ENCODE measurements at regions not wholly inside any gene's neighbourhood (a gene's known extent, or its start where the extent isn't known, plus 50 kb on each side); places are given as distances from the start of the nearest gene placed in this dataset.

GRCh38 chr2:16121231-16121985 lies 181.1 kb downstream of the MYCN start:
- no peaks in the 10 kb centered on the region for H3K36me3 Mint-ChIP-seq (ENCODE audit: low read depth)
- ATAC-seq (no peak), DNase-seq (no peak)
- H3K4me1 Mint-ChIP-seq = no peaks in the 10 kb centered on the region
- no peaks in the 10 kb centered on the region for H3K27me3 Mint-ChIP-seq
- no peak overlapping the region for H3K4me3 Mint-ChIP-seq
- no peaks in the 10 kb centered on the region for H3K9me3 ChIP-seq (ENCODE audit: control insufficient read depth, low read length, poor library complexity, severe bottlenecking)
- no peak overlapping the region for H3K27ac Mint-ChIP-seq

- DNase-seq = no peak
- Mint-ChIP-seq H3K36me3 (ENCODE audit: low read depth) (no peaks in the 10 kb centered on the region), H3K4me1 (no peaks in the 10 kb centered on the region), H3K27ac (no peak overlapping the region), H3K4me3 (no peak overlapping the region), H3K27me3 (no peaks in the 10 kb centered on the region)
- no peaks in the 10 kb centered on the region for H3K9me3 ChIP-seq (ENCODE audit: control insufficient read depth, low read length, poor library complexity, severe bottlenecking)
- no peak for ATAC-seq
Measured at GRCh38 chr2:16120591-16121180, 180.3 kb downstream of the MYCN start.

GRCh38 chr2:16119741-16120140 lies 179.4 kb downstream of the MYCN start:
- H3K4me1 Mint-ChIP-seq = no peaks in the 10 kb centered on the region
- no peaks in the 10 kb centered on the region for H3K9me3 ChIP-seq (ENCODE audit: control insufficient read depth, low read length, poor library complexity, severe bottlenecking)
- no peaks in the 10 kb centered on the region for H3K36me3 Mint-ChIP-seq (ENCODE audit: low read depth)
- H3K27me3 Mint-ChIP-seq = no peaks in the 10 kb centered on the region
- ATAC-seq (no peak), DNase-seq (no peak)
- H3K27ac Mint-ChIP-seq = no peak overlapping the region
- H3K4me3 Mint-ChIP-seq = no peak overlapping the region

- ATAC-seq (no peak), DNase-seq (no peak)
- no peak overlapping the region for H3K4me3 Mint-ChIP-seq
- H3K9me3 ChIP-seq (ENCODE audit: control insufficient read depth, low read length, poor library complexity, severe bottlenecking) = no peaks in the 10 kb centered on the region
- H3K4me1 Mint-ChIP-seq = no peaks in the 10 kb centered on the region
- no peaks in the 10 kb centered on the region for H3K36me3 Mint-ChIP-seq (ENCODE audit: low read depth)
- no peaks in the 10 kb centered on the region for H3K27me3 Mint-ChIP-seq
- H3K27ac Mint-ChIP-seq = no peak overlapping the region
Measured at GRCh38 chr2:16118611-16119590, 178.6 kb downstream of the MYCN start.

GRCh38 chr2:16117791-16118610 lies 177.7 kb downstream of the MYCN start:
- no peaks in the 10 kb centered on the region for H3K27me3 Mint-ChIP-seq
- no peaks in the 10 kb centered on the region for H3K4me1 Mint-ChIP-seq
- no peaks in the 10 kb centered on the region for H3K36me3 Mint-ChIP-seq (ENCODE audit: low read depth)
- ATAC-seq = no peak
- no peaks in the 10 kb centered on the region for H3K9me3 ChIP-seq (ENCODE audit: control insufficient read depth, low read length, poor library complexity, severe bottlenecking)
- DNase-seq = no peak
- H3K27ac Mint-ChIP-seq = no peak overlapping the region
- no peak overlapping the region for H3K4me3 Mint-ChIP-seq

- H3K27me3 Mint-ChIP-seq = no peaks in the 10 kb centered on the region
- no peak for DNase-seq
- no peaks in the 10 kb centered on the region for H3K4me1 Mint-ChIP-seq
- H3K27ac Mint-ChIP-seq = no peak overlapping the region
- H3K36me3 Mint-ChIP-seq (ENCODE audit: low read depth) = no peaks in the 10 kb centered on the region
- ATAC-seq = no peak
- no peaks in the 10 kb centered on the region for H3K9me3 ChIP-seq (ENCODE audit: control insufficient read depth, low read length, poor library complexity, severe bottlenecking)
- no peak overlapping the region for H3K4me3 Mint-ChIP-seq
Measured at GRCh38 chr2:16117021-16117700, 176.8 kb downstream of the MYCN start.

- H3K4me3 Mint-ChIP-seq = no peak overlapping the region
- ATAC-seq = no peak
- DNase-seq = no peak
- no peaks in the 10 kb centered on the region for H3K9me3 ChIP-seq (ENCODE audit: control insufficient read depth, low read length, poor library complexity, severe bottlenecking)
- H3K27ac Mint-ChIP-seq = no peak overlapping the region
- no peaks in the 10 kb centered on the region for H3K4me1 Mint-ChIP-seq
- H3K36me3 Mint-ChIP-seq (ENCODE audit: low read depth) = no peaks in the 10 kb centered on the region
- H3K27me3 Mint-ChIP-seq = no peaks in the 10 kb centered on the region
Measured at GRCh38 chr2:16115881-16116830, 175.8 kb downstream of the MYCN start.

- DNase-seq (no peak), ATAC-seq (no peak)
- no peaks in the 10 kb centered on the region for H3K9me3 ChIP-seq (ENCODE audit: control insufficient read depth, low read length, poor library complexity, severe bottlenecking)
- Mint-ChIP-seq H3K36me3 (ENCODE audit: low read depth) (no peaks in the 10 kb centered on the region), H3K4me1 (no peaks in the 10 kb centered on the region), H3K4me3 (no peak overlapping the region), H3K27me3 (no peaks in the 10 kb centered on the region), H3K27ac (no peak overlapping the region)
Measured at GRCh38 chr2:16115291-16115690, 174.9 kb downstream of the MYCN start.

- H3K27ac Mint-ChIP-seq = no peak overlapping the region
- H3K36me3 Mint-ChIP-seq (ENCODE audit: low read depth) = no peaks in the 10 kb centered on the region
- no peak overlapping the region for H3K4me3 Mint-ChIP-seq
- DNase-seq = no peak
- H3K9me3 ChIP-seq (ENCODE audit: control insufficient read depth, low read length, poor library complexity, severe bottlenecking) = no peaks in the 10 kb centered on the region
- no peak for ATAC-seq
- no peaks in the 10 kb centered on the region for H3K4me1 Mint-ChIP-seq
- no peaks in the 10 kb centered on the region for H3K27me3 Mint-ChIP-seq
Measured at GRCh38 chr2:16114836-16115235, 174.5 kb downstream of the MYCN start.

- no peaks in the 10 kb centered on the region for H3K9me3 ChIP-seq (ENCODE audit: control insufficient read depth, low read length, poor library complexity, severe bottlenecking)
- ATAC-seq (no peak), DNase-seq (no peak)
- no peaks in the 10 kb centered on the region for H3K4me1 Mint-ChIP-seq
- no peak overlapping the region for H3K27ac Mint-ChIP-seq
- no peak overlapping the region for H3K4me3 Mint-ChIP-seq
- no peaks in the 10 kb centered on the region for H3K36me3 Mint-ChIP-seq (ENCODE audit: low read depth)
- no peaks in the 10 kb centered on the region for H3K27me3 Mint-ChIP-seq
Measured at GRCh38 chr2:16114070-16114469, 173.7 kb downstream of the MYCN start.

GRCh38 chr2:16113568-16113967 lies 173.2 kb downstream of the MYCN start:
- no peaks in the 10 kb centered on the region for H3K9me3 ChIP-seq (ENCODE audit: control insufficient read depth, low read length, poor library complexity, severe bottlenecking)
- no peak overlapping the region for H3K4me3 Mint-ChIP-seq
- ATAC-seq = no peak
- no peak overlapping the region for H3K27ac Mint-ChIP-seq
- H3K4me1 Mint-ChIP-seq = no peaks in the 10 kb centered on the region
- DNase-seq = no peak
- H3K36me3 Mint-ChIP-seq (ENCODE audit: low read depth) = no peaks in the 10 kb centered on the region
- no peaks in the 10 kb centered on the region for H3K27me3 Mint-ChIP-seq

Measured in T-helper 17 cell (primary cell).